CD4-positive, alpha-beta T cell (primary cell): ENCODE measurements at regions not wholly inside any gene's neighbourhood (a gene's known extent, or its start where the extent isn't known, plus 50 kb on each side); places are given as distances from the start of the nearest gene placed in this dataset.
"Not testable (repeated sequence)": the region's sequence is repeated elsewhere in the genome, so short reads cannot be mapped to it uniquely, and the experiment has no call there.

Experiments used
- ATAC-seq: fragments of 200-7000 bp; cut with Tn5 transposase; one replicate; pipeline ENCODE4 v1.10.0; 2022; ENCODE audit warnings: mild to moderate bottlenecking; ENCODE audit not compliant: poor library complexity
- CTCF ChIA-PET: fragments of 350-600 bp; sonication (Branson Sonifier 250); formaldehyde crosslinking; loops from one replicate; lab custom pipeline; 2021; ENCODE audit warnings: antibody characterized with exemption, inconsistent platforms; lab: Charles Lee
- POLR2A ChIA-PET: fragments of 350-600 bp; sonication (Branson Sonifier 250); formaldehyde crosslinking; loops from one replicate; lab custom pipeline; 2021; ENCODE audit warnings: antibody characterized with exemption, inconsistent platforms; lab: Charles Lee
- DNase-seq, 14 experiments: peaks; one replicate each; pipeline ENCODE4 v3.0.0-alpha.2; 2013 to 2020; ENCODE audit warnings: mixed read lengths in 2 of 14
- H3K27ac ChIP-seq, 2 donors: one replicate each; pipeline versions ENCODE4 v1.5.1 to v1.7.0; 2013; ENCODE audit warnings: low read length in 2 of 2, low read depth in 1 of 2, mild to moderate bottlenecking in 1 of 2
- H3K27me3 ChIP-seq, 2 experiments: 1 replicate in 1 of 2; 2 replicates in 1 of 2; pipeline versions ENCODE4 v1.6.1 to v1.7.0; 2013; ENCODE audit warnings: low read length in 2 of 2, control low read depth in 1 of 2, mild to moderate bottlenecking in 1 of 2, moderate library complexity in 1 of 2; ENCODE audit not compliant: insufficient read depth in 2 of 2, control insufficient read depth in 1 of 2
- H3K36me3 ChIP-seq: one replicate; pipeline ENCODE4 v1.6.1; 2013; ENCODE audit warnings: low read length, control low read depth; ENCODE audit not compliant: insufficient read depth
- H3K4me1 ChIP-seq: one replicate; pipeline ENCODE4 v1.6.1; 2013; ENCODE audit warnings: low read length, control low read depth; ENCODE audit not compliant: insufficient read depth
- H3K4me3 ChIP-seq: one replicate; pipeline ENCODE4 v1.5.1; 2013; ENCODE audit warnings: mild to moderate bottlenecking, low read length, moderate library complexity
- H3K9me3 ChIP-seq, 2 experiments: 1 replicate in 1 of 2; 2 replicates in 1 of 2; pipeline versions ENCODE4 v1.6.1 to v1.7.0; 2013; ENCODE audit warnings: low read length in 2 of 2, mild to moderate bottlenecking in 2 of 2, control low read depth in 1 of 2, moderate library complexity in 1 of 2; ENCODE audit not compliant: control insufficient read depth in 1 of 2, insufficient read depth in 1 of 2
- H3K27ac Mint-ChIP-seq: one replicate; pipeline ENCODE4 v1.8.0; 2020; ENCODE audit warnings: mixed read lengths
- H3K27me3 Mint-ChIP-seq: one replicate; pipeline ENCODE4 v1.8.0; 2021; ENCODE audit warnings: mixed read lengths
- H3K36me3 Mint-ChIP-seq: one replicate; pipeline ENCODE4 v1.8.0; 2021; ENCODE audit warnings: low read depth, mixed read lengths
- H3K4me1 Mint-ChIP-seq: one replicate; pipeline ENCODE4 v1.8.0; 2021; ENCODE audit warnings: low read depth, mixed read lengths
- H3K4me3 Mint-ChIP-seq: one replicate; pipeline ENCODE4 v1.8.0; 2020; ENCODE audit warnings: mild to moderate bottlenecking, mixed read lengths
- H3K9me3 Mint-ChIP-seq: one replicate; pipeline ENCODE4 v1.8.0; 2020; ENCODE audit warnings: mixed read lengths
- intact Hi-C, 2 experiments: fragments of 100-400 bp; cut with DNase I in 1 of 2; cut with micrococcal nuclease in 1 of 2; formaldehyde crosslinking; loops; one replicate each; pipeline versions ENCODE4 v1.15.1 to v1.9.0; 2023 to 2025; cut with DNase I, micrococcal nuclease
- TF ChIP-seq, protein P1 (sequence below): fragments of 200-600 bp; IDR thresholded peaks from one replicate; pipeline ENCODE4 v1.8.0; 2022; ENCODE audit warnings: antibody characterized with exemption, mild to moderate bottlenecking

DNA sequence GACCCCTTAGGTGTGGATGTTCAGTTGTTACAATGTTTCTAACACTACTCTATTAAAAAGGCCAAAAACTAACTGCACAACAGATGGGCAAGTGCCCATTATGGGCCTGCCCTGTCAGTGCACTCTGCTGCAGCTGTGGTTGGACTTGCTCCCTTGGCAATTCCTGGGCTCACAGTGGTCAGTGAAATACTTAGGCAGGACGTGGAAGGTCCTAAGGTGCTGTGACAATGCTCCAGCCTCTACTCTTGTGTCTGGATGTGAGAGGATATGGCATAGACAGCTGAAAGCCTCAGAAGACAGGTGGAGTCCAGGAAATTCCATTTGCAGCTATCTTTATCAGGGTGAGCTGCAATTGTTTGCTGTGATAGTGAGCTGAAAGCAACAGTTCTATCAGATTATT is 136.5 kb upstream of the OLIG3 start:
- Mint-ChIP-seq H3K36me3 (no peaks in the 10 kb centered on the region), H3K9me3 (no peaks in the 10 kb centered on the region), H3K4me1 (no peaks in the 10 kb centered on the region), H3K27me3 (peaks cover 10% of the 10 kb centered on the region), H3K27ac (no peak overlapping the region), H3K4me3 (no peak overlapping the region)
- Histone ChIP-seq H3K27me3 (peaks cover 0 to 6% of the 10 kb centered on the region in 2 experiments), H3K36me3 (no peaks in the 10 kb centered on the region), H3K4me3 (no peak overlapping the region), H3K27ac (no peak overlapping the region), H3K9me3 (no peaks in the 10 kb centered on the region), H3K4me1 (no peaks in the 10 kb centered on the region)
- TF ChIP-seq, protein P1, sequence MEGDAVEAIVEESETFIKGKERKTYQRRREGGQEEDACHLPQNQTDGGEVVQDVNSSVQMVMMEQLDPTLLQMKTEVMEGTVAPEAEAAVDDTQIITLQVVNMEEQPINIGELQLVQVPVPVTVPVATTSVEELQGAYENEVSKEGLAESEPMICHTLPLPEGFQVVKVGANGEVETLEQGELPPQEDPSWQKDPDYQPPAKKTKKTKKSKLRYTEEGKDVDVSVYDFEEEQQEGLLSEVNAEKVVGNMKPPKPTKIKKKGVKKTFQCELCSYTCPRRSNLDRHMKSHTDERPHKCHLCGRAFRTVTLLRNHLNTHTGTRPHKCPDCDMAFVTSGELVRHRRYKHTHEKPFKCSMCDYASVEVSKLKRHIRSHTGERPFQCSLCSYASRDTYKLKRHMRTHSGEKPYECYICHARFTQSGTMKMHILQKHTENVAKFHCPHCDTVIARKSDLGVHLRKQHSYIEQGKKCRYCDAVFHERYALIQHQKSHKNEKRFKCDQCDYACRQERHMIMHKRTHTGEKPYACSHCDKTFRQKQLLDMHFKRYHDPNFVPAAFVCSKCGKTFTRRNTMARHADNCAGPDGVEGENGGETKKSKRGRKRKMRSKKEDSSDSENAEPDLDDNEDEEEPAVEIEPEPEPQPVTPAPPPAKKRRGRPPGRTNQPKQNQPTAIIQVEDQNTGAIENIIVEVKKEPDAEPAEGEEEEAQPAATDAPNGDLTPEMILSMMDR: no peak
- DNase-seq: no peak
- no peak for ATAC-seq
- POLR2A ChIA-PET: interaction anchor here (0.6 kb wide), 1 partner anchor 499 kb away, joined by 3 read pairs; no protein-coding TSS in a partner anchor
- intact Hi-C loops: no loop called here
- CTCF ChIA-PET: no interaction called here

DNA sequence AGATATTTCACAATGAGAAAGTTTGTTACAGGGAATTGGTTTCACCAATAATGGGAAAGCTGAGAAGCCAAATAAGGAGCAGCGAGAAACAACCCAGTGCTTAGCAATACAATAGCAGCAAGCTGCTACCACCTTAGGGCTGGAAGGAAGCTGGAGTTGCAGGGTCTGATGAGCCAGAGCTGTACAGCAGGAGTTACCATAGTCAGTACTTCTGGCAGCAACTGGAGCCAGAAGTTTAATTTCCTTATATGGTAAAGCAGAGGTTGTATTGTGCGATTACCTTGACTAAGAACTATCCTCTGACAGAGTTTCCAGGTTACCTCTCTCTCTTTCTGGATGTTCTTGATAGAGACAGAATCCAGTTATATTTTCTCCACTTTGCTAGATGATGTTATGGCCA is 137.1 kb upstream of the OLIG3 start:
- POLR2A ChIA-PET: no interaction called here

DNA sequence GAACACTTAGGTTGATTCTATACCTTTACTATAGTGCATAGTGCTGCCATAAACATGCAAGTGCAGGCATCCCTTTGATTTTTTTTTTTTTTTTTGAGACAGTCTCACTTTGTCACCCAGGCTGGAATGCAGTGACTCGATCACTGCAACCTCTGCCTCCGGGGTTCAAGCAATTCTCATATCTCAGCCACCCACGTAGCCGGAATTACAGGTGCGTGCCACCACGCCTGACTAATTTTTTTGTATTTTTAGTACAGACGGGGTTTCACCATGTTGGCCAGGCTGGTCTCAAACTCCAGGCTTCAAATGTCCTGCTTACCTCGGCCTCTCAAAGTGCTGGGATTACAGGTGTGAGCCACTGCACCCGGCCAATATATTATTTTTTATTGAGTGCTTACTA is 140.0 kb upstream of the OLIG3 start:
- DNase-seq, CTCF ChIA-PET: not testable (repeated sequence)

More for the DNA sequence above, 137.1 kb upstream of the OLIG3 start:
- no peak overlapping the region for H3K27ac Mint-ChIP-seq
- H3K9me3 ChIP-seq: no peaks in the 10 kb centered on the region
- peaks cover 0 to 3% of the 10 kb centered on the region in 2 experiments for H3K27me3 ChIP-seq
- H3K36me3 Mint-ChIP-seq: no peaks in the 10 kb centered on the region
- no peaks in the 10 kb centered on the region for H3K9me3 Mint-ChIP-seq
- no peaks in the 10 kb centered on the region for H3K4me1 ChIP-seq
- H3K27me3 Mint-ChIP-seq: peaks cover 12% of the 10 kb centered on the region
- no peak overlapping the region for H3K4me3 ChIP-seq
- DNase-seq (no peak), ATAC-seq (no peak)
- CTCF ChIA-PET: no interaction called here
- H3K27ac ChIP-seq: no peak overlapping the region
- intact Hi-C loops: no loop called here
- TF ChIP-seq, protein P1: no peak
- H3K36me3 ChIP-seq: no peaks in the 10 kb centered on the region
- no peaks in the 10 kb centered on the region for H3K4me1 Mint-ChIP-seq
- no peak overlapping the region for H3K4me3 Mint-ChIP-seq

DNA sequence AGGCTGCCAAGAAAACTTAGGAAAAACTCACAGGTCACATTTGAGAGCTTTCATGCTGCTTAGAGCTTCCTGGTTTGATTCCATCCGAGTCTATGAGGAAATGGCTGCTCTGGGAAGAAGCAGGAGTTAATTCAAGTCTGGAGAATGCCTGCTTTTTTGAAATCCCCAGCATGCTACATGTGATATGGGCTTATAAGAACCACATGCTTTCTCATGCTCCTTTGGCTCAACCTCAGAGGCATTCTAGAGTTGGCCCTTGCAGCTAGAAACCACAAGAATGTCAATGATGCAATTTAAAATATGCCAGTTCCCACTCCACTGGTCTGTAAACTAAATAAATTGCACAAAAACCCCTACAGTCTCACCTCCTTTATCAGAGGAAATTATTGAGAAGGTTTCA is 142.9 kb upstream of the OLIG3 start:
- H3K4me1 ChIP-seq: peaks cover 6% of the 10 kb centered on the region
- no peak overlapping the region for H3K4me3 ChIP-seq
- peaks cover 6% of the 10 kb centered on the region for H3K27me3 Mint-ChIP-seq
- ChIA-PET CTCF (no interaction called here), POLR2A (no interaction called here)
- no peak overlapping the region for H3K4me3 Mint-ChIP-seq
- no peaks in the 10 kb centered on the region for H3K9me3 ChIP-seq
- TF ChIP-seq, protein P1: no peak
- H3K36me3 ChIP-seq: no peaks in the 10 kb centered on the region
- no peaks in the 10 kb centered on the region for H3K27me3 ChIP-seq
- intact Hi-C loops: no loop called here
- no peaks in the 10 kb centered on the region for H3K9me3 Mint-ChIP-seq
- ATAC-seq (no peak), DNase-seq (no peak)
- H3K27ac ChIP-seq: no peak overlapping the region
- H3K27ac Mint-ChIP-seq: no peak overlapping the region
- H3K36me3 Mint-ChIP-seq: no peaks in the 10 kb centered on the region
- peaks cover 13% of the 10 kb centered on the region for H3K4me1 Mint-ChIP-seq

More for the DNA sequence above, 140.0 kb upstream of the OLIG3 start:
- intact Hi-C loops, ATAC-seq, H3K9me3 ChIP-seq, H3K4me1 Mint-ChIP-seq, H3K36me3 ChIP-seq, H3K27ac ChIP-seq, H3K4me3 ChIP-seq, H3K27me3 ChIP-seq, H3K36me3 Mint-ChIP-seq, H3K27me3 Mint-ChIP-seq, H3K4me1 ChIP-seq, POLR2A ChIA-PET, H3K27ac Mint-ChIP-seq, H3K9me3 Mint-ChIP-seq, H3K4me3 Mint-ChIP-seq: not testable (repeated sequence)
